ENCODE measurements at regions not wholly inside any gene's neighbourhood (a gene's known extent, or its start where the extent isn't known, plus 50 kb on each side); places are given as distances from the start of the nearest gene placed in this dataset.
"Not testable (repeated sequence)": the region's sequence is repeated elsewhere in the genome, so short reads cannot be mapped to it uniquely, and the experiment has no call there.

DNA sequence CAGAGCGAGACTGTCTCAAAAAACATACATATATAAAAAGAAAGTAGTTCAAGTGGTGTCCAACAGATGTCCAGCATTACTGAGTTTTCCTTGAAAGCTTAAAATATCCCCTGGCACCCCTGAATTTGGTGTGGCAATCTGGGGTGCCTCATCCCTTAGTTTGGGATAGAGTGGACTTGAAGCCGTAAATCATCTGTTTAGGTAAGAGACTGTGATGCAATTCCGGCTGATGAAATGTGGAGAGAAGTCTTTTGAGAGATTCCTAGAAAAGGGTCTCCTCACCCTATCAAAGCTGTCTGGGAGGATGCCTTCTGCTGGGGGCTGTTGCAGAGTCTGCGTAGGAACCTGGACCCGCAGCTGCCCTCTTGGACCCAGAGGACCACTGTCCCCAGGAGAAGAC lies 408.0 kb downstream of the RPS24 start:
- Mint-ChIP-seq H3K4me1 (no peaks in the 10 kb centered on the region), H3K36me3 (no peaks in the 10 kb centered on the region), H3K27me3 (peaks cover 7 to 13% of the 10 kb centered on the region in 2 donors), H3K4me3 (no peak overlapping the region), H3K27ac (no peak overlapping the region), H3K9me3 (peaks cover 0 to 2% (median 0%) of the 10 kb centered on the region in 5 donors)
- Histone ChIP-seq H3K4me1 (ENCODE audit: insufficient read depth, low read length) (no peaks in the 10 kb centered on the region), H3K36me3 (ENCODE audit: insufficient read depth, low read length) (no peaks in the 10 kb centered on the region), H3K27ac (ENCODE audit: low read depth, low read length) (no peak overlapping the region), H3K27me3 (ENCODE audit: insufficient read depth, low read length, poor library complexity, severe bottlenecking) (no peaks in the 10 kb centered on the region), H3K9me3 (ENCODE audit: low read length) (no peaks in the 10 kb centered on the region), H3K4me3 (ENCODE audit: low read length) (no peak overlapping the region)
- ChIA-PET CTCF (no interaction called here), POLR2A (no interaction called here)
- no peak for DNase-seq

DNA sequence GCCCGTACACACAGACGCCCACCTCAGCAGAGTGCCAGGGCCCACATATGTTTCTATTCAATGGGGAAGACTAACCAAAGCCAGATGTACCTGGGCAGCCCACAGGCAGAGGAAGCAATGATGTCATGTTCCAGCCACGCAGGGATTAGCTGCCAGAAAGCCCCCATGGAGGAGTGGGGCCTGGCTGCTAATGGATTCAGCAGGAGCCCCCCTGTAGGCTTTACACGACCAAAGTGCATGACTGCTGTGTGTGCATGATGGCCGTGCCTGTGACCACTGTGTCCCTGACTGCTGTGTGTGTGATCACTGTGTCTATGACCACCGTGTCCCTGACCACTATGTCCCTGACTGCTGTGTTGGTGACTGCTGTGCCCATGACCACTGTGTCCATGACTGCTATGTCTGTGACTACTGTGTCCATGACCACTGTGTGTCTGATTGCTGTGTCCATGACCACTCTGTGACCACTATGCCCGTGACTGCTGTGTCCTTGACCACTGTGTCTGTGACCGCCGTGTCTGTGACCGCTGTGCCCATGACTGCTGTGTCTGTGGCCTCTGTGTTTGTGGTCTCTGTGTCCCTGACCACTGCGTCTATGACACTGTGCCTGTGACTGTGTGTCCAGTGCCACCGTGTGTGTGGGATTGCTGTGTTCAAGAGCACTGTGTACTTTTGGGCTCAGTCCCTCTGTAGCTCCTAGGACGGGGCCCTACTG lies 409.3 kb downstream of the RPS24 start:
- peaks cover 0 to 2% (median 0%) of the 10 kb centered on the region in 5 donors for H3K9me3 Mint-ChIP-seq
- H3K4me1 ChIP-seq (ENCODE audit: insufficient read depth, low read length): no peaks in the 10 kb centered on the region
- H3K4me3 Mint-ChIP-seq: no peak overlapping the region
- H3K27ac ChIP-seq (ENCODE audit: low read depth, low read length): no peak overlapping the region
- H3K27me3 Mint-ChIP-seq: peaks cover 9 to 19% of the 10 kb centered on the region in 2 donors
- H3K27me3 ChIP-seq (ENCODE audit: insufficient read depth, low read length, poor library complexity, severe bottlenecking): no peaks in the 10 kb centered on the region
- H3K36me3 ChIP-seq (ENCODE audit: insufficient read depth, low read length): no peaks in the 10 kb centered on the region
- ChIA-PET POLR2A (no interaction called here), CTCF (no interaction called here)
- no peaks in the 10 kb centered on the region for H3K9me3 ChIP-seq (ENCODE audit: low read length)
- no peaks in the 10 kb centered on the region for H3K36me3 Mint-ChIP-seq
- H3K4me1 Mint-ChIP-seq: no peaks in the 10 kb centered on the region
- no peak for DNase-seq
- no peak overlapping the region for H3K4me3 ChIP-seq (ENCODE audit: low read length)
- no peak overlapping the region for H3K27ac Mint-ChIP-seq

DNA sequence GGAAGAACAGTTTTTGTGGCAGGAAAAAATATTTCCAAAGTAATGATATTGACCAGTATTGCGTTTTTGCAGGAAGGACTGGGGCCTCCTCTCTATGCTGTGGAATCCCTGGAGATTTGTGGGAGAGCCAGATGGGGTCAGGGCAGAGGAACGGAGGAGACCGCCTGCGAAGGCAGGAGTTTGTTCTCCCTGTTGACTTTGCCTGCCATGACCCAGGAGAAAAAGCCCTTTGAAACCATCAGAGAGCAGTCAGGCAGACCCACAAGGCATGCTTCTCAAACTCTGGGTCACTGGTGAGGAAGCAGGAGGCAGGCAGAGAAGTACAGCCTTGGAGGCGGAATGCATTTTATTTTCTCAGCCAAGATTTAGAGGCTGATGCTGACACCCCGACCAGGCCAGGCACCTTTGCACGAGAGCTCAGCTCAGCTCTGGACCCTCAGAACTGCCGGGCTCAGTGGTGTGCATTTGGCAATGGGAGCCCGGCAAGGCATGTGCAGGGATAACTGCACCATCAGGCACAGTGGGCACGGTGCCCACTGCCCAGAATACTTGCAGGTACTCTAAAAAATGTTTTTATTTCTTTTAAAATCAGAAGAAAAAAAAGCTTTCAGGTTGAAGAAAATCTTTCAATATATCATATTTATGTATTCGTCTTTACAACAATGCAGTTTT lies 410.4 kb downstream of the RPS24 start:
- Histone ChIP-seq H3K9me3 (ENCODE audit: low read length) (no peaks in the 10 kb centered on the region), H3K27ac (ENCODE audit: low read depth, low read length) (no peak overlapping the region), H3K36me3 (ENCODE audit: insufficient read depth, low read length) (no peaks in the 10 kb centered on the region), H3K4me1 (ENCODE audit: insufficient read depth, low read length) (no peaks in the 10 kb centered on the region), H3K4me3 (ENCODE audit: low read length) (no peak overlapping the region), H3K27me3 (ENCODE audit: insufficient read depth, low read length, poor library complexity, severe bottlenecking) (no peaks in the 10 kb centered on the region)
- no peak for DNase-seq
- Mint-ChIP-seq H3K4me1 (no peaks in the 10 kb centered on the region), H3K27ac (no peak overlapping the region), H3K4me3 (no peak overlapping the region), H3K36me3 (no peaks in the 10 kb centered on the region), H3K9me3 (peaks cover 0 to 2% (median 0%) of the 10 kb centered on the region in 5 donors), H3K27me3 (peaks cover 9 to 22% of the 10 kb centered on the region in 2 donors)
- CTCF ChIA-PET: no interaction called here
- POLR2A ChIA-PET: no interaction called here

DNA sequence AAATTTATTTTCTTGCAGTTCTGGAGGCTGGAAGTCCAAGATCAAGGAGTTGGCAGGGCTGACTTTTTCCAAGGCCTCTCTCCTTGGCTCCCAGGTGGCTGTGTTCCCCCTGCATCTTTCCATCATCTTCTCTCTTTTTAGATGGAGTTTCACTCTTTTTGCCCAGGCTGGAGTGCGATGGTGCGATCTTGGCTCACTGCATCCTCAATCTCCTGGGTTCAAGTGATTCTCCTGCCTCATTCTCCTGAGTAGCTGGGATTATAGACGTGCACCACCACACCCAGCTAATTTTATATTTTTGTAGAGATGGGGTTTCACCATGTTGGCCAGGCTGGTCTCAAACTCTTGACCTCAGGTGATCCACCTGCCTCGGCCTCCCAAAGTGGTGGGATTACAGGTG lies 411.1 kb downstream of the RPS24 start:
- H3K27me3 ChIP-seq (ENCODE audit: insufficient read depth, low read length, poor library complexity, severe bottlenecking); POLR2A ChIA-PET; CTCF ChIA-PET; DNase-seq; H3K9me3 ChIP-seq (ENCODE audit: low read length); H3K4me3 Mint-ChIP-seq; H3K36me3 Mint-ChIP-seq; H3K9me3 Mint-ChIP-seq; H3K4me3 ChIP-seq (ENCODE audit: low read length); H3K36me3 ChIP-seq (ENCODE audit: insufficient read depth, low read length); H3K4me1 Mint-ChIP-seq; H3K27ac Mint-ChIP-seq; H3K27ac ChIP-seq (ENCODE audit: low read depth, low read length); H3K4me1 ChIP-seq (ENCODE audit: insufficient read depth, low read length): not testable (repeated sequence)
- H3K27me3 Mint-ChIP-seq: peaks cover 12 to 22% of the 10 kb centered on the region in 2 donors

DNA sequence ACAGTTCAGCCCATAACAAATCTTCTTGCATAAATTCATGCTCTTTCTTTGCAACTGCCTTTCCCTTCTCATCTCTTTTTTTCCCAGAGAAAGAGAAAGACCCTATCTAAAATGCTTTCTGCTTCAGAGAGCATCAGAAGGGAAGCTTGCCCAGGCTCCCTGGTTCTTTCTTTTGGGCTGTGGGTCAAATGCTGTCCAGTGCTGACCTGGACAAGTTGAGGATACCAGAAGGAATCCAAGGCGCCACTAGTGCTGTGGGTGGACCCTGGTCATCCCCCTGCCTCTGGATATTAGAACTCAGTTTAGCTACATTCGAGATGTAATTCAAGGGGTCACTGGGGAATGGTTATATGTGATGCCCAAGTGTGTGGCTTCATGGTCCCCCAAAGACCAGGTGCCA lies 411.6 kb downstream of the RPS24 start:
- Mint-ChIP-seq H3K9me3 (peaks cover 0 to 2% (median 0%) of the 10 kb centered on the region in 5 donors), H3K27me3 (peaks cover 12 to 22% of the 10 kb centered on the region in 2 donors), H3K4me3 (no peak overlapping the region), H3K36me3 (no peaks in the 10 kb centered on the region), H3K4me1 (no peaks in the 10 kb centered on the region), H3K27ac (no peak overlapping the region)
- Histone ChIP-seq H3K27me3 (ENCODE audit: insufficient read depth, low read length, poor library complexity, severe bottlenecking) (no peaks in the 10 kb centered on the region), H3K4me3 (ENCODE audit: low read length) (no peak overlapping the region), H3K36me3 (ENCODE audit: insufficient read depth, low read length) (no peaks in the 10 kb centered on the region), H3K27ac (ENCODE audit: low read depth, low read length) (no peak overlapping the region), H3K4me1 (ENCODE audit: insufficient read depth, low read length) (no peaks in the 10 kb centered on the region), H3K9me3 (ENCODE audit: low read length) (no peaks in the 10 kb centered on the region)
- ChIA-PET POLR2A (no interaction called here), CTCF (no interaction called here)
- DNase-seq: no peak

DNA sequence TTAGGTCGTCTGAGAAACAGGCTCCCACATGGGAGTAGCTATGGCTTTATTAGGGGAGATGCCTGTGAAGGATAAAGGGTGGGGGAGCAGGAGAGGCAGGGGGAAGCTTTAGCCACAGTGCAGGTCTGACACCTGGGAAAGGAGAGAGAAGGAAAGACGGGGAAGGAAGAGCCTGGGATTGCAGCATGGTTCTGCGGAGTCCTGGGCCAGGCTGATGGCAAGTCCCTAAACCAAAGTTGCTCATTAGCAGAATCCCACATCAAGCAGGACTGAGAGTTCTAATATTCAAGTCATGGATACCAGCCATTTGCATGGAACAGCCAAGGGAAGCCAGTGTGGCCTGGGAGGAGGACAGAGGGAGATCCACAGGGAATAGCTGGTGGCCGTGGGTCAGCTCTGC lies 414.8 kb downstream of the RPS24 start:
- CTCF ChIA-PET: no interaction called here
- peaks cover 16 to 25% of the 10 kb centered on the region in 2 donors for H3K27me3 Mint-ChIP-seq
- no peak overlapping the region for H3K27ac Mint-ChIP-seq
- H3K9me3 ChIP-seq (ENCODE audit: low read length): no peaks in the 10 kb centered on the region
- H3K36me3 ChIP-seq (ENCODE audit: insufficient read depth, low read length): no peaks in the 10 kb centered on the region
- POLR2A ChIA-PET: no interaction called here
- no peak for DNase-seq
- H3K4me3 ChIP-seq (ENCODE audit: low read length): no peak overlapping the region
- H3K4me1 Mint-ChIP-seq: no peaks in the 10 kb centered on the region
- peaks cover 0 to 2% (median 0%) of the 10 kb centered on the region in 5 donors for H3K9me3 Mint-ChIP-seq
- H3K4me3 Mint-ChIP-seq: no peak overlapping the region
- H3K27me3 ChIP-seq (ENCODE audit: insufficient read depth, low read length, poor library complexity, severe bottlenecking): no peaks in the 10 kb centered on the region
- H3K4me1 ChIP-seq (ENCODE audit: insufficient read depth, low read length): no peaks in the 10 kb centered on the region
- no peaks in the 10 kb centered on the region for H3K36me3 Mint-ChIP-seq
- no peak overlapping the region for H3K27ac ChIP-seq (ENCODE audit: low read depth, low read length)

DNA sequence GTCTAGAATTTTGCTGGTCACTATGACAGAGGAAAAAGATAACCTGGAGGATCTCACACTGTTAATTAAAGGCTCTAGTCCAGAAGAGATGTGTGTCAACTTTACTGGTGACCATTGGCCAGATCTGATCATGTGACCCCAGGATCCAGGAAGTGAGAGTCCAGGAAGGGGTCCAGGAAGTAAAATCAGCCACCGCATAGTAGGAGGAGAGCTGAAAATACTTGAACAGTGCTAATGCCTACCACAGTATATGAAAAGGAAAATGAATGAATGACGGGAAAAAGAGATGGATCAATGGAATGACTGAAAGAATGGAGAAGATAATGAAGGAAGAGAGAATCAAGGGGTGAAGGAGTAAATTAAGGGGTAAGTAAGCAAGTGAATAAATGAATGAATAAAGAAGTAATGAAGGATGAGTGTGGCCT lies 415.3 kb downstream of the RPS24 start:
- H3K9me3 Mint-ChIP-seq: no peaks in the 10 kb centered on the region
- no peaks in the 10 kb centered on the region for H3K27me3 ChIP-seq (ENCODE audit: insufficient read depth, low read length, poor library complexity, severe bottlenecking)
- no peak overlapping the region for H3K27ac ChIP-seq (ENCODE audit: low read depth, low read length)
- POLR2A ChIA-PET: no interaction called here
- no peak overlapping the region for H3K4me3 Mint-ChIP-seq
- no peaks in the 10 kb centered on the region for H3K36me3 ChIP-seq (ENCODE audit: insufficient read depth, low read length)
- no peaks in the 10 kb centered on the region for H3K4me1 ChIP-seq (ENCODE audit: insufficient read depth, low read length)
- no peak overlapping the region for H3K27ac Mint-ChIP-seq
- no peaks in the 10 kb centered on the region for H3K36me3 Mint-ChIP-seq
- peaks cover 16 to 25% of the 10 kb centered on the region in 2 donors for H3K27me3 Mint-ChIP-seq
- no peak for DNase-seq
- CTCF ChIA-PET: no interaction called here
- no peak overlapping the region for H3K4me3 ChIP-seq (ENCODE audit: low read length)
- H3K9me3 ChIP-seq (ENCODE audit: low read length): no peaks in the 10 kb centered on the region
- no peaks in the 10 kb centered on the region for H3K4me1 Mint-ChIP-seq

DNA sequence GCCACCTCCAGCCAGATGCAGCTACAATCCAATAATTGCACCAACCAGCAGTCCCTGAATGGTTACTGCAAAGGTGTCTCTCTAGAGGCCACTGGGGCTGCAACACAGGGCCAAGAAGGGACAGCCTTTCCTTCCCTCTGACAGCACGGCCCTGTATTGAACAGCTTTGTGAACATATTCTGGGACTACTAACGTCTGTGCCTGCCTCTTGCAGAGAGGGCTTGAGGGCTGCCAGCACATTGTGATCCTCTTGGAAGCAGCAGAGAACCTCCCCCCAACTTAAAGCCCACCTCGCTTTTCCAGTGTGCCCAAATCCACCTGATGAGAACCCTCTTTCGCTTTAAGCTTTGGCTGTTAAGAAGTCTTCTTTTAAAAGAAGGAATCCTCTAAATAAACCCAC lies 415.9 kb downstream of the RPS24 start:
- POLR2A ChIA-PET: no interaction called here
- Mint-ChIP-seq H3K4me1 (no peaks in the 10 kb centered on the region), H3K36me3 (no peaks in the 10 kb centered on the region), H3K27ac (no peak overlapping the region), H3K4me3 (no peak overlapping the region), H3K9me3 (no peaks in the 10 kb centered on the region), H3K27me3 (peaks cover 17 to 28% of the 10 kb centered on the region in 2 donors)
- H3K4me1 ChIP-seq (ENCODE audit: insufficient read depth, low read length): no peaks in the 10 kb centered on the region
- H3K4me3 ChIP-seq (ENCODE audit: low read length): no peak overlapping the region
- no peak for DNase-seq
- no peaks in the 10 kb centered on the region for H3K27me3 ChIP-seq (ENCODE audit: insufficient read depth, low read length, poor library complexity, severe bottlenecking)
- CTCF ChIA-PET: no interaction called here
- H3K36me3 ChIP-seq (ENCODE audit: insufficient read depth, low read length): no peaks in the 10 kb centered on the region
- H3K27ac ChIP-seq (ENCODE audit: low read depth, low read length): no peak overlapping the region
- H3K9me3 ChIP-seq (ENCODE audit: low read length): no peaks in the 10 kb centered on the region

Measured in CD8-positive, alpha-beta memory T cell (primary cell).